ENCODE measurements at regions not wholly inside any gene's neighbourhood (a gene's known extent, or its start where the extent isn't known, plus 50 kb on each side); places are given as distances from the start of the nearest gene placed in this dataset.

GRCh38 chr14:97538749-97539410, 741.7 kb downstream of the VRK1 start:
- no peak overlapping the region for H3K4me3 ChIP-seq (ENCODE audit: low read depth in 1 of 2, low read length in 2 of 2)
- H3K27me3 ChIP-seq (ENCODE audit: low read depth, low read length): no peaks in the 10 kb centered on the region

GRCh38 chr14:97539411-97539795, 742.2 kb downstream of the VRK1 start:
- no peaks in the 10 kb centered on the region for H3K27me3 ChIP-seq (ENCODE audit: low read depth, low read length)
- H3K36me3 ChIP-seq (ENCODE audit: control insufficient read depth in 1 of 2, insufficient read depth in 2 of 2, low read length in 2 of 2): no peaks in the 10 kb centered on the region
- no peak overlapping the region for H3K27ac ChIP-seq (ENCODE audit: low read length)
- no peaks in the 10 kb centered on the region for H3K9me3 ChIP-seq (ENCODE audit: control insufficient read depth in 1 of 2, low read length in 2 of 2)
- no peak overlapping the region for H3K4me3 ChIP-seq (ENCODE audit: low read depth in 1 of 2, low read length in 2 of 2)
- no peaks in the 10 kb centered on the region for H3K4me1 ChIP-seq (ENCODE audit: control insufficient read depth in 1 of 2, insufficient read depth in 2 of 2, low read length in 2 of 2)

More at GRCh38 chr14:97538749-97539410, 741.7 kb downstream of the VRK1 start:
- no peaks in the 10 kb centered on the region for H3K4me1 ChIP-seq (ENCODE audit: control insufficient read depth in 1 of 2, insufficient read depth in 2 of 2, low read length in 2 of 2)
- no peak overlapping the region for H3K27ac ChIP-seq (ENCODE audit: low read length)
- no peaks in the 10 kb centered on the region for H3K36me3 ChIP-seq (ENCODE audit: control insufficient read depth in 1 of 2, insufficient read depth in 2 of 2, low read length in 2 of 2)
- no peaks in the 10 kb centered on the region for H3K9me3 ChIP-seq (ENCODE audit: control insufficient read depth in 1 of 2, low read length in 2 of 2)

DNA sequence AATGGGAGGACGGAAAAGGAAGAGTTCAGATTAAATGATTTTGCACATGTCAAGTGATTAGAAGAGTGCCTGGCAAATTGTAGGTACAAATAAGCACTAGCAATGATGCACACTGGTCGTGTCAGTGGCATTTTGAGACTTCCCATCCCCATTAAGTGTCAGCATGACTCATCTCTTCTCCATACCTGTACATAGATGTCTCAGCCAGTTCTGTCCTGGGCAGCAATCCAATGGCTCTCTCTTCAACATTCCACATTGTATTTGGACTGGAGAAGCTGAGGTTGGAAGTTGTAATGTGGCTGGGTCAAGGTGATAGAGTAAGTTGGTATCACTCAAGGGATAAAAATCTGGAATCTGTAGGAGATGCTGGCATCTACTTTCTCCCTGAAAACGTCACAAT, 742.7 kb downstream of the VRK1 start:
- no peak overlapping the region for H3K27ac ChIP-seq (ENCODE audit: low read length)
- no peaks in the 10 kb centered on the region for H3K36me3 ChIP-seq (ENCODE audit: control insufficient read depth in 1 of 2, insufficient read depth in 2 of 2, low read length in 2 of 2)
- H3K4me1 ChIP-seq (ENCODE audit: control insufficient read depth in 1 of 2, insufficient read depth in 2 of 2, low read length in 2 of 2): no peaks in the 10 kb centered on the region
- H3K4me3 ChIP-seq (ENCODE audit: low read depth in 1 of 2, low read length in 2 of 2): no peak overlapping the region
- H3K9me3 ChIP-seq (ENCODE audit: control insufficient read depth in 1 of 2, low read length in 2 of 2): no peaks in the 10 kb centered on the region
- H3K27me3 ChIP-seq (ENCODE audit: low read depth, low read length): no peaks in the 10 kb centered on the region

DNA sequence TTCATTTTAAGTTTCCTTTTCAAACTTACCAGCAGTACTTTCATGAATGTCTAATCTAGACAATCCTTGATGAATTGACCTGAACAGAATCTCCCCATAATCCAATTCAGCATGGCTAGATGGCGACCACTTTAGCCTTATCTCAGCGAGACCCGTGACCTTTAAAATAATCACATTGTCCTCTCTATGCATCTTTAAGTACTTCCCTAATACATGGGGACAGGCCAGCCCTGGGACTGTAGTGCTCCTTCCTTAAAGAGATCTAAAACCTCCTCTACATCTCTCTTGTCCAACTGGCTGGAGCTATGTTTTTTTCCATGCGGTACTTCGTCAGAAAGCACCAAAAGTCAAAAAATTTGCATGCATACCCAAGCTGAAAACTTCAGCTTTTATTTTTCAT, 746.0 kb downstream of the VRK1 start:
- Histone ChIP-seq H3K36me3 (ENCODE audit: control insufficient read depth in 1 of 2, insufficient read depth in 2 of 2, low read length in 2 of 2) (no peaks in the 10 kb centered on the region), H3K27ac (ENCODE audit: low read length) (no peak overlapping the region), H3K4me3 (ENCODE audit: low read depth in 1 of 2, low read length in 2 of 2) (no peak overlapping the region), H3K27me3 (ENCODE audit: low read depth, low read length) (no peaks in the 10 kb centered on the region), H3K4me1 (ENCODE audit: control insufficient read depth in 1 of 2, insufficient read depth in 2 of 2, low read length in 2 of 2) (no peaks in the 10 kb centered on the region), H3K9me3 (ENCODE audit: control insufficient read depth in 1 of 2, low read length in 2 of 2) (no peaks in the 10 kb centered on the region)

GRCh38 chr14:97543816-97544215, 746.6 kb downstream of the VRK1 start:
- H3K36me3 ChIP-seq (ENCODE audit: control insufficient read depth in 1 of 2, insufficient read depth in 2 of 2, low read length in 2 of 2): no peaks in the 10 kb centered on the region
- no peaks in the 10 kb centered on the region for H3K9me3 ChIP-seq (ENCODE audit: control insufficient read depth in 1 of 2, low read length in 2 of 2)
- no peak overlapping the region for H3K4me3 ChIP-seq (ENCODE audit: low read depth in 1 of 2, low read length in 2 of 2)
- H3K27me3 ChIP-seq (ENCODE audit: low read depth, low read length): no peaks in the 10 kb centered on the region
- no peaks in the 10 kb centered on the region for H3K4me1 ChIP-seq (ENCODE audit: control insufficient read depth in 1 of 2, insufficient read depth in 2 of 2, low read length in 2 of 2)
- no peak overlapping the region for H3K27ac ChIP-seq (ENCODE audit: low read length)

GRCh38 chr14:97544571-97544970, 747.4 kb downstream of the VRK1 start:
- H3K9me3 ChIP-seq (ENCODE audit: control insufficient read depth in 1 of 2, low read length in 2 of 2): no peaks in the 10 kb centered on the region
- H3K36me3 ChIP-seq (ENCODE audit: control insufficient read depth in 1 of 2, insufficient read depth in 2 of 2, low read length in 2 of 2): no peaks in the 10 kb centered on the region
- H3K4me1 ChIP-seq (ENCODE audit: control insufficient read depth in 1 of 2, insufficient read depth in 2 of 2, low read length in 2 of 2): no peaks in the 10 kb centered on the region
- no peak overlapping the region for H3K4me3 ChIP-seq (ENCODE audit: low read depth in 1 of 2, low read length in 2 of 2)
- H3K27me3 ChIP-seq (ENCODE audit: low read depth, low read length): no peaks in the 10 kb centered on the region
- H3K27ac ChIP-seq (ENCODE audit: low read length): no peak overlapping the region

DNA sequence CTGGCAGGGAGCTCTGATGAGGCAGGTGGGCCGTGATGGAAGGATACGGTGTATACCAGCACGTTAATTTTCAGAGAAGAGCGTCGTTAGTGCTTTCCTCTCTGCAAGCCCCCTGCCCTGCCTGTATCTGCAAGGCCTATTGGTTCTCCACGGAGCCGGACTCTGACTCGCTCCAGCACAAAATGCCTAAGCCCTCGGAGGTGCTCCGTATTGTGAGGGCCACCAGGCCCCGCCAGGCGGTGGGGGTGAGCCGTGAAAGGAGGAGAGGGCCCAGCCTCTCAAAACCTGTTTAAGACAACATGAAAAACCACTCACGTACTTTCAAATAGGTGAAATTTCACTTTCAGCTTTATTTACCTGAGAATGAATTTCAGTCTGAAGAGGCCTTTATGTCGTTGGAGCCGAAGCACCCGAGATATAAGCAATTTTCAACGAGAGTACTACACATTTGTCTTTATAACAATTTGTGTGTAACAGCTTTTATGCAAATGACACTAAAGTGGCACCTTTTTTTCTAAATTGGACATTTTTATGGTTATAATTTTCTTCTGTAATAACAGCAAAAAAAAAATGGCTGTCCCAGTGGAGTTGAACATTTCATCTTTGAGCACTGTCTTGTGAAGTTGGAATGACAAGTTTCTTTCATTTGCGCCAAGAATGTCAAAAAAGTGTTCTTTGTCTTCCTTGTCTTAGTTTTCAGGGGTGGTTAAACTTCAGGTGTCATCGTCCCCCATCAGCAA, 749.5 kb downstream of the VRK1 start:
- Histone ChIP-seq H3K4me3 (ENCODE audit: low read depth in 1 of 2, low read length in 2 of 2) (no peak overlapping the region), H3K9me3 (ENCODE audit: control insufficient read depth in 1 of 2, low read length in 2 of 2) (no peaks in the 10 kb centered on the region), H3K4me1 (ENCODE audit: control insufficient read depth in 1 of 2, insufficient read depth in 2 of 2, low read length in 2 of 2) (no peaks in the 10 kb centered on the region), H3K36me3 (ENCODE audit: control insufficient read depth in 1 of 2, insufficient read depth in 2 of 2, low read length in 2 of 2) (no peaks in the 10 kb centered on the region), H3K27me3 (ENCODE audit: low read depth, low read length) (no peaks in the 10 kb centered on the region), H3K27ac (ENCODE audit: low read length) (no peak overlapping the region)

GRCh38 chr14:97550463-97550862, 753.3 kb downstream of the VRK1 start:
- H3K27me3 ChIP-seq (ENCODE audit: low read depth, low read length): no peaks in the 10 kb centered on the region
- H3K27ac ChIP-seq (ENCODE audit: low read length): no peak overlapping the region
- H3K4me1 ChIP-seq (ENCODE audit: control insufficient read depth in 1 of 2, insufficient read depth in 2 of 2, low read length in 2 of 2): no peaks in the 10 kb centered on the region
- no peak overlapping the region for H3K4me3 ChIP-seq (ENCODE audit: low read depth in 1 of 2, low read length in 2 of 2)
- H3K36me3 ChIP-seq (ENCODE audit: control insufficient read depth in 1 of 2, insufficient read depth in 2 of 2, low read length in 2 of 2): no peaks in the 10 kb centered on the region
- H3K9me3 ChIP-seq (ENCODE audit: control insufficient read depth in 1 of 2, low read length in 2 of 2): no peaks in the 10 kb centered on the region

DNA sequence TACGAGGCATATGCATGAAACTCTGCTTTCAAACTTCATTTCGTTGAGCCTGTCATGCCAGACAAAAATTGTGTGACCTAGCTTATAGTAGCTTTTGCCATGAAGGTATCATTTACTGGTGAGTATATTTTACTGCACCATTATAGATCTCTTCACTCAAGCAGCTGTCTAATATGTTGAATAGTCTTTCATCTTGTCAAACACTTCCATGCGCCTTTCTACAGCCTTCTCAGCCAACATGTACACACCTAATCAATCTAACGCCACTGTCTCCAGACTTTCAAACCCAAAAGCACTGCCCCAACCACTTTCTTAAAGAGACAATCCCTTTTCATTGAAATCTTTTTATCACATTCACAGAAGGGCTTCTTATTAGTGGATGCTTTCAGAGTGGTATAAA, 757.4 kb downstream of the VRK1 start:
- Histone ChIP-seq H3K4me3 (ENCODE audit: low read depth in 1 of 2, low read length in 2 of 2) (no peak overlapping the region), H3K9me3 (ENCODE audit: control insufficient read depth in 1 of 2, low read length in 2 of 2) (no peaks in the 10 kb centered on the region), H3K27ac (ENCODE audit: low read length) (no peak overlapping the region), H3K27me3 (ENCODE audit: low read depth, low read length) (no peaks in the 10 kb centered on the region), H3K36me3 (ENCODE audit: control insufficient read depth in 1 of 2, insufficient read depth in 2 of 2, low read length in 2 of 2) (no peaks in the 10 kb centered on the region), H3K4me1 (ENCODE audit: control insufficient read depth in 1 of 2, insufficient read depth in 2 of 2, low read length in 2 of 2) (no peaks in the 10 kb centered on the region)

DNA sequence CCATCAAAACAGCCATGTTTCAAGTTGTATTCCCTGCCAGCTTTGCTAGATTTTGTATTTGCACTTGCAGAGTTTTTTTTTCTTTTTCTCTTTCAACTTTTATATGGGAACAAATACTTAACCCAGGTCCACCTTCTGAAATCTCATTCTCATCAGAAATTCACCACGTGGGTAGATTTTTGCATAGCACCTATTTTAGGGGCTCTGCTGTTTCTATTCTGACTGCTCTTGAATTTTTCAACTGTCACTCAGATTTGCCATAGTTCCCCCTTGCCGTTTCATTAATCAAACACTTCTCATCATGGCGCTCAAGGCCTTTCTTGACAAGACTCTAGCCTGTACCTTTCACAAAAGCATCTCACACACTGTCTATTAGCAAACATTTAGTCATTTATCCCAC, 767.2 kb downstream of the VRK1 start:
- no peaks in the 10 kb centered on the region for H3K27me3 ChIP-seq (ENCODE audit: low read depth, low read length)
- no peaks in the 10 kb centered on the region for H3K36me3 ChIP-seq (ENCODE audit: control insufficient read depth in 1 of 2, insufficient read depth in 2 of 2, low read length in 2 of 2)
- H3K9me3 ChIP-seq (ENCODE audit: control insufficient read depth in 1 of 2, low read length in 2 of 2): no peaks in the 10 kb centered on the region
- no peak overlapping the region for H3K4me3 ChIP-seq (ENCODE audit: low read depth in 1 of 2, low read length in 2 of 2)
- no peaks in the 10 kb centered on the region for H3K4me1 ChIP-seq (ENCODE audit: control insufficient read depth in 1 of 2, insufficient read depth in 2 of 2, low read length in 2 of 2)
- no peak overlapping the region for H3K27ac ChIP-seq (ENCODE audit: low read length)

DNA sequence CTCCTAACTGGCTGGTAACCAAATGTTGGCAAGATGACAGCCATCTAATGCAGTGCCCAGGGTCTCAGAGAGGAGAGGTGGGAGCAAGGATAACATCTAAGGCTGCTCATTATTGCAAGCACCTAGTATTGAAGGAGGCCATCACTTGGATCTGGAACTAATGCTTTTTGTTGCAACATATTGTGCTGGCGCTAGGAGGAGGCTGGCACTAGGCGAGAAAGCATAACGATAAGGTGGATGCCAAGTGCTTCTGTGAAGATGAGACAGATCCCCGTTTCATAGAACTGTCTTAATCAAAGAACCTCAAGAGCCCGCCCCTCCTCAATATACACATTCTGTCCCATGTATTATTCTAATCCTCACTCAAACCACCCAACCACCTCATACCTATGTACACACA, 774.0 kb downstream of the VRK1 start:
- Histone ChIP-seq H3K27ac (ENCODE audit: low read length) (no peak overlapping the region), H3K9me3 (ENCODE audit: control insufficient read depth in 1 of 2, low read length in 2 of 2) (peaks cover 0 to 7% of the 10 kb centered on the region in 2 donors), H3K4me3 (ENCODE audit: low read depth in 1 of 2, low read length in 2 of 2) (no peak overlapping the region), H3K36me3 (ENCODE audit: control insufficient read depth in 1 of 2, insufficient read depth in 2 of 2, low read length in 2 of 2) (no peaks in the 10 kb centered on the region), H3K27me3 (ENCODE audit: low read depth, low read length) (no peaks in the 10 kb centered on the region), H3K4me1 (ENCODE audit: control insufficient read depth in 1 of 2, insufficient read depth in 2 of 2, low read length in 2 of 2) (no peaks in the 10 kb centered on the region)

Measured in muscle layer of duodenum (tissue), 2 donors.